Ishikawa (cell line): ENCODE measurements at regions not wholly inside any gene's neighbourhood (a gene's known extent, or its start where the extent isn't known, plus 50 kb on each side); places are given as distances from the start of the nearest gene placed in this dataset.
A peak's percentile ranks its signal among the peaks of the same experiment; 100 is the strongest.

Experiments used
- CEBPB ChIP-seq: IDR thresholded peaks from 2 replicates; pipeline ENCODE4 v1.6.1; 2012
- CREB1 ChIP-seq: IDR thresholded peaks from 2 replicates; pipeline ENCODE4 v1.6.1; 2012; ENCODE audit warnings: low read depth
- EGR1 ChIP-seq: IDR thresholded peaks from 2 replicates; pipeline ENCODE4 v1.6.1; 2012
- EP300 ChIP-seq: IDR thresholded peaks from 2 replicates; pipeline ENCODE4 v1.6.1; 2012; ENCODE audit warnings: borderline replicate concordance
- FOXM1 ChIP-seq: IDR thresholded peaks from 2 replicates; pipeline ENCODE4 v1.6.1; 2012; ENCODE audit warnings: low read depth, borderline replicate concordance
- NFIC ChIP-seq: IDR thresholded peaks from 2 replicates; pipeline ENCODE4 v1.6.1; 2012
- RAD21 ChIP-seq: IDR thresholded peaks from 2 replicates; pipeline ENCODE4 v1.6.1; 2012; ENCODE audit warnings: low read depth
- TAF1 ChIP-seq: IDR thresholded peaks from 2 replicates; pipeline ENCODE4 v1.6.1; 2012; ENCODE audit warnings: low read depth, mild to moderate bottlenecking
- TCF12 ChIP-seq: IDR thresholded peaks from 2 replicates; pipeline ENCODE4 v1.6.1; 2012; ENCODE audit warnings: low read depth
- TEAD4 ChIP-seq: IDR thresholded peaks from 2 replicates; pipeline ENCODE4 v1.6.1; 2012
- YY1 ChIP-seq: IDR thresholded peaks from 2 replicates; pipeline ENCODE4 v1.6.1; 2012; ENCODE audit warnings: low read depth
- ZBTB7A ChIP-seq: IDR thresholded peaks from 2 replicates; pipeline ENCODE4 v1.6.1; 2012; ENCODE audit warnings: low read depth
- TF ChIP-seq, protein P1 (sequence below): IDR thresholded peaks from 2 replicates; pipeline ENCODE4 v1.6.1; 2012; ENCODE audit warnings: low read depth, mild to moderate bottlenecking
- TF ChIP-seq, protein P2 (sequence below): IDR thresholded peaks from 2 replicates; pipeline ENCODE4 v1.6.1; 2012
- TF ChIP-seq, protein P3 (sequence below): IDR thresholded peaks from 2 replicates; pipeline ENCODE4 v1.6.1; 2012

DNA sequence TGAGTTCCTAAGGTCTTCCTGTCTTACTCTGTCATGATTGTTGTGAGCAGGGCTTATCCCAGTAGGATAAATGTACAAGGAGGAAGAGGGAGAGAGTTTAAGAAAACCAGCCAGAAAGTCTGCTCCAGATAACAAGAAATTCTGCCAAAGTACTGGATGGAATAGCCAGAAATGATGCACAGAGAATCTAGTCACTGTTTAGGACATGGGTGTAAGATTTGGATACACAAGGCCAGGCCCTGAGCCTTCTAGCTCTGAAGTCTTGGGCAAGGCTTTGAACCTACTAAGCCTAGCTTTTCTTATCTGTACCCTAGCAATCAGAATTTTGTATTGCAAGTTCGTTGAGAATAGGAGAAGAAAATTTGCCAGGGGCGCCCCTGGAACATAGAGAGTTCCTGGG lies 180.4 kb upstream of the ROPN1 start:
- no peak for TF ChIP-seq TCF12
- TF ChIP-seq FOXM1 = no peak
- TF ChIP-seq RAD21 = no peak
- TF ChIP-seq, protein P1, sequence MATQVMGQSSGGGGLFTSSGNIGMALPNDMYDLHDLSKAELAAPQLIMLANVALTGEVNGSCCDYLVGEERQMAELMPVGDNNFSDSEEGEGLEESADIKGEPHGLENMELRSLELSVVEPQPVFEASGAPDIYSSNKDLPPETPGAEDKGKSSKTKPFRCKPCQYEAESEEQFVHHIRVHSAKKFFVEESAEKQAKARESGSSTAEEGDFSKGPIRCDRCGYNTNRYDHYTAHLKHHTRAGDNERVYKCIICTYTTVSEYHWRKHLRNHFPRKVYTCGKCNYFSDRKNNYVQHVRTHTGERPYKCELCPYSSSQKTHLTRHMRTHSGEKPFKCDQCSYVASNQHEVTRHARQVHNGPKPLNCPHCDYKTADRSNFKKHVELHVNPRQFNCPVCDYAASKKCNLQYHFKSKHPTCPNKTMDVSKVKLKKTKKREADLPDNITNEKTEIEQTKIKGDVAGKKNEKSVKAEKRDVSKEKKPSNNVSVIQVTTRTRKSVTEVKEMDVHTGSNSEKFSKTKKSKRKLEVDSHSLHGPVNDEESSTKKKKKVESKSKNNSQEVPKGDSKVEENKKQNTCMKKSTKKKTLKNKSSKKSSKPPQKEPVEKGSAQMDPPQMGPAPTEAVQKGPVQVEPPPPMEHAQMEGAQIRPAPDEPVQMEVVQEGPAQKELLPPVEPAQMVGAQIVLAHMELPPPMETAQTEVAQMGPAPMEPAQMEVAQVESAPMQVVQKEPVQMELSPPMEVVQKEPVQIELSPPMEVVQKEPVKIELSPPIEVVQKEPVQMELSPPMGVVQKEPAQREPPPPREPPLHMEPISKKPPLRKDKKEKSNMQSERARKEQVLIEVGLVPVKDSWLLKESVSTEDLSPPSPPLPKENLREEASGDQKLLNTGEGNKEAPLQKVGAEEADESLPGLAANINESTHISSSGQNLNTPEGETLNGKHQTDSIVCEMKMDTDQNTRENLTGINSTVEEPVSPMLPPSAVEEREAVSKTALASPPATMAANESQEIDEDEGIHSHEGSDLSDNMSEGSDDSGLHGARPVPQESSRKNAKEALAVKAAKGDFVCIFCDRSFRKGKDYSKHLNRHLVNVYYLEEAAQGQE = no peak
- TF ChIP-seq TEAD4 = no peak
- TF ChIP-seq, protein P2, sequence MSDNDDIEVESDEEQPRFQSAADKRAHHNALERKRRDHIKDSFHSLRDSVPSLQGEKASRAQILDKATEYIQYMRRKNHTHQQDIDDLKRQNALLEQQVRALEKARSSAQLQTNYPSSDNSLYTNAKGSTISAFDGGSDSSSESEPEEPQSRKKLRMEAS = no peak
- TF ChIP-seq ZBTB7A = no peak

DNA sequence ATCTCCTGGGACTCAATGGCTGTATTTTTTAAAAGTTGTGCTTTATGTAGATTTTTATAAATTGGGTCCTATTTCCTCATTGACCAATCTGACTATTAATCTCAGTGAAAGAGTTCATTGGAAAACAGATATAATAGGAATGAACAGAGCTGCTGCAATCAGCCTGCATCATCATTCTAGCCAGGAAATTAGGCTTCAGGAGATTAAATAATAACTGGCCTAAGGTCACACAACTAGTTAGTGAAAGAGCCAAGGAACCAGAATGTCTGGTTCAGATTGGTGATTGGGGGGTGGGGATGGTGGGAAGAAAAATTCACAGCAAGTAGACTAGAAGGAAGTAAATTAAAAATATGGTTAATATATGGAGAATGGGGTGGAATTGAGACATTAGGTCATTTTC lies 180.9 kb upstream of the ROPN1 start:
- TF ChIP-seq EP300 = no peak
- TF ChIP-seq, protein P3, sequence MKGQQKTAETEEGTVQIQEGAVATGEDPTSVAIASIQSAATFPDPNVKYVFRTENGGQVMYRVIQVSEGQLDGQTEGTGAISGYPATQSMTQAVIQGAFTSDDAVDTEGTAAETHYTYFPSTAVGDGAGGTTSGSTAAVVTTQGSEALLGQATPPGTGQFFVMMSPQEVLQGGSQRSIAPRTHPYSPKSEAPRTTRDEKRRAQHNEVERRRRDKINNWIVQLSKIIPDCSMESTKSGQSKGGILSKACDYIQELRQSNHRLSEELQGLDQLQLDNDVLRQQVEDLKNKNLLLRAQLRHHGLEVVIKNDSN = no peak
- TF ChIP-seq YY1 = no peak
- TF ChIP-seq TCF12 = no peak

DNA sequence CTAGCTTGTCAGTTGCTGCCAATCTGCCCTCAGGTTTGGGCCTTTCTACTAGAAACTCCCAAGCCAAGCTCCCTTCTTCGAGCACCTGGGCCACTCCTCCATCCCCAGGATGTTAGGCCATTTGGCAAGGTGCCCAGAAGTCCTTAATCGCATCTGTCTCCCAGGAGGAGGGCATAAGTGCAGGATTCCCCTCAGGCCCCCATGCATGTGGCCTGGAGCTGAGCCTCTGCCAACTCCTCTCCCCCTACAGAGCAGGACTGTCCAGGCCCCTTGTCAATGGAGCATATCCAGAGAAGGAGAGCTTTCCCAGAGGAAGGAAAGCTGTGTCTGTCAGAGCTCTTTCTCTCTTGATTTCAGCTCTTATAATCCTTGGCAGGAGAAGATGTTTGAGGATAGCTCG lies 182.6 kb upstream of the ROPN1 start:
- TF ChIP-seq EP300 (no peak), NFIC (peak; percentile 73), ZBTB7A (no peak)

DNA sequence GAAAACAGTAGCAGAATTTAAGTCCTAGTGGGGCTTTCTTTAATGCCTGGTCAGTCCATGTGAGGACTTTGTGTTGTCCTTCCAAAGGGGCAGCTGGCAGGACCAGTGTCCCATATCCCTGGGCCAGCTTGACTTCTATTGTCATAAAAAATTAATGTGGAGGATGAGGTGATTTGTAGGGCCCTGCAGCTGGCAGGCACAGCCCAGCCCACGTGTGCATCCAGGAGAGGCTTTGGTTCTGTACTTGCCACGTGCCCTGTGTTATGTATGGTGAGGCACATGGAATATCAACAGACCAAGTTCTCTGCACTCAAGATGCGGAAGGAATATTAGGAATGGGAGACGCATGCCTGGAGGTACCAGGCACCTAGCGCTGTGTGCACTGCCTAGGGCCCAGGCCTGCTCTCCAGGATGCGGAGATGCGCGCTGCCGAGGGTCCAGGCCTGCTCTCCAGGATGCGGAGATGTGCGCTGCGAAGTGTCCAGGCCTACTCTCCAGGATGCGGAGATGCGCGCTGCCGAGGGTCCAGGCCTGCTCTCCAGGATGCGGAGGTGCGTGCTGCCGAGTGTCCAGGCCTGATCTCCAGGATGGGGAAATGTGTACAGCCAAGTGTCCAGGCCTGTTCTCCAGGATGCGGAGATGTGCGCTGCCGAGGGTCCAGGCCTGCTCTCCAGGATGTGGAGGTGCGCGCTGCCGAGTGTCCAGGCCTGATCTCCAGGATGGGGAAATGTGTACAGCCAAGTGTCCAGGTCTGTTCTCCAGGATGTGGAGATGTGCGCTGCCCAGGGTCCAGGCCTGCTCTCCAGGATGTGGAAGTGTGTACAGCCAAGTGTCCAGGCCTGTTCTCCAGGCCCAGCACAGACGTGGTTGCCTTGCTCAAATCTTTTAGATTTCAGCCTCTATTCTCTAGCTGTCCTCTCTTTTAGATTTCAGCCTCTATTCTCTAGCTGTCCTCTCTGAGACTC lies 183.3 kb upstream of the ROPN1 start:
- TF ChIP-seq FOXM1 (no peak), EP300 (no peak), RAD21 (no peak)
- TF ChIP-seq, protein P3 = no peak
- TF ChIP-seq, protein P2 = no peak

DNA sequence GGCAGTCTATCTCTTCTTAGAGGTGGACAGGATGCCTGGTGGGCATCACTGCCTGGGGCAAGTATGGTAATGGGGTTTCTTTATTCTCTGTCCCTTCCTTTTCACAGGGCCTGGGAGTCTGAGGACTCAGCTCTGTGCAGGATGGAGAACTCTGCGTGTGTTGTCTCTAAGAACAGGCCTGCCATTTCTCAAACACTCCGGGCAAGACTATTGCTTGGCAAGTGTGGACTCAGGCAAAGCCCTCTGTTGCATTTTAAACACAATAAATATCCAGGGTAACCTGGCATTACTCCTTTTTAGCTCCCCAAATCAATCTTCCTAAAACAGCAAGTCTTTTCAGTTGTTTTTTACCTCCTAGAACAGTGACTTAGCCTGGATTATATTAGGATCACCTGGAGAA lies 185.1 kb upstream of the ROPN1 start:
- TF ChIP-seq CEBPB (no peak), CREB1 (no peak)

DNA sequence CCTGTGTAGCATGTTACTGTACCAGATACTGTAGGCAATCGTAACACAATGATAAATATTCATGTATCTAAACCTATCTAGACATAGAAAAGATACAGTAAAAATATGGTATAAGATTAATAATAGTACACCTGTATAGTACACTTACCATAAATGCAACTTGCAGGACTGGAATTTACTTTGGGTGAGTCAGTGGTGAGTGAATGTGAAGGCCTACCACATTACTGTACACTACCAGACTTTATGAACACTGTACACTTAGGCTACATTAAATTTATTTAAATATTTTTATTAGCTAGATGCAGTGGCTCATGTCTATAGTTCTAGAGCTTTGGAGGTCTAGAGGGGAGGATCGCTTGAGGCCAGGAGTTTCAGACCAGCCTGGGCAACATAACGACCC lies 186.6 kb upstream of the ROPN1 start:
- TF ChIP-seq EGR1 (no peak), YY1 (no peak), TAF1 (no peak), EP300 (no peak), TCF12 (no peak), RAD21 (no peak), FOXM1 (no peak), CEBPB (no peak), CREB1 (no peak), NFIC (no peak), ZBTB7A (no peak), TEAD4 (no peak)
- TF ChIP-seq, protein P3 = no peak
- TF ChIP-seq, protein P1 = no peak
- TF ChIP-seq, protein P2 = no peak
